WTC11 (cell line): ENCODE measurements at regions not wholly inside any gene's neighbourhood (a gene's known extent, or its start where the extent isn't known, plus 50 kb on each side); places are given as distances from the start of the nearest gene placed in this dataset.

Experiments used
- ATAC-seq: fragments of 200-7000 bp; cut with Tn5 transposase; 2 replicates; pipeline ENCODE4 v1.10.0; 2021; ENCODE audit warnings: mild to moderate bottlenecking, moderate library complexity
- CTCF ChIA-PET: fragments of 300-600 bp; sonication (Branson Sonifier 250); formaldehyde crosslinking; loops from one replicate; lab custom pipeline; 2021; ENCODE audit warnings: antibody characterized with exemption; lab: Charles Lee
- POLR2A ChIA-PET: fragments of 350-600 bp; sonication (Branson Sonifier 250); formaldehyde crosslinking; loops from one replicate; lab custom pipeline; 2021; ENCODE audit warnings: antibody characterized with exemption; lab: Charles Lee
- DNase-seq: peaks from one replicate; pipeline ENCODE4 v3.0.0; 2021; ENCODE audit warnings: low spot score
- H3K27ac Mint-ChIP-seq: 2 replicates; pipeline ENCODE4 v1.8.0; 2021; ENCODE audit warnings: mixed read lengths
- H3K27me3 Mint-ChIP-seq: 2 replicates; pipeline ENCODE4 v1.8.0; 2021; ENCODE audit warnings: low read depth, mild to moderate bottlenecking, moderate library complexity, mixed read lengths
- H3K36me3 Mint-ChIP-seq: 2 replicates; pipeline ENCODE4 v1.8.0; 2021; ENCODE audit warnings: mixed read lengths
- H3K4me1 Mint-ChIP-seq: 2 replicates; pipeline ENCODE4 v1.8.0; 2022; ENCODE audit warnings: mixed read lengths
- H3K4me3 Mint-ChIP-seq: 2 replicates; pipeline ENCODE4 v1.8.0; 2021; ENCODE audit warnings: mild to moderate bottlenecking, moderate library complexity, mixed read lengths
- H3K9me3 Mint-ChIP-seq: 2 replicates; pipeline ENCODE4 v1.8.0; 2021; ENCODE audit warnings: mixed read lengths
- CBFB ChIP-seq: sonication (generic); formaldehyde crosslinking; IDR thresholded peaks from 2 replicates; pipeline ENCODE4 v1.8.1; 2022; ENCODE audit warnings: mild to moderate bottlenecking, low read depth, missing genetic modification reagents
- ETV6 ChIP-seq: sonication (generic); formaldehyde crosslinking; IDR thresholded peaks from 2 replicates; pipeline ENCODE4 v1.8.1; 2022; ENCODE audit warnings: mild to moderate bottlenecking, missing genetic modification reagents
- FOXP4 ChIP-seq: sonication (generic); formaldehyde crosslinking; IDR thresholded peaks from 2 replicates; pipeline ENCODE4 v1.8.0; 2022; ENCODE audit warnings: mild to moderate bottlenecking, missing genetic modification reagents
- NFATC4 ChIP-seq: fragments of 250-450 bp; sonication (Bioruptor Pico); IDR thresholded peaks from 2 replicates; pipeline ENCODE4 v1.9.0; 2021; ENCODE audit warnings: mild to moderate bottlenecking
- NFYB ChIP-seq: sonication (generic); formaldehyde crosslinking; conservative IDR thresholded peaks from 2 replicates; pipeline ENCODE4 v1.8.0; 2022; ENCODE audit warnings: low read depth, missing genetic modification reagents
- OVOL2 ChIP-seq: fragments of 250-450 bp; sonication (Bioruptor Pico); IDR thresholded peaks from 2 replicates; pipeline ENCODE4 v1.9.0; 2021; ENCODE audit warnings: mild to moderate bottlenecking, borderline replicate concordance
- PREB ChIP-seq: sonication (generic); formaldehyde crosslinking; IDR thresholded peaks from 2 replicates; pipeline ENCODE4 v1.8.1; 2022; ENCODE audit warnings: mild to moderate bottlenecking, missing genetic modification reagents, moderate library complexity, borderline replicate concordance
- ZBTB21 ChIP-seq: sonication (generic); formaldehyde crosslinking; IDR thresholded peaks from 2 replicates; pipeline ENCODE4 v1.8.1; 2023; ENCODE audit warnings: mild to moderate bottlenecking, missing genetic modification reagents, borderline replicate concordance
- ZNF219 ChIP-seq: sonication (generic); formaldehyde crosslinking; IDR thresholded peaks from 2 replicates; pipeline ENCODE4 v1.8.0; 2023; ENCODE audit warnings: missing genetic modification reagents, mild to moderate bottlenecking, borderline replicate concordance
- ZNF232 ChIP-seq: sonication (generic); formaldehyde crosslinking; IDR thresholded peaks from 2 replicates; pipeline ENCODE4 v1.8.0; 2022; ENCODE audit warnings: mild to moderate bottlenecking, missing genetic modification reagents
- ZNF425 ChIP-seq: fragments of 250-450 bp; sonication (Bioruptor Pico); conservative IDR thresholded peaks from 2 replicates; pipeline ENCODE4 v1.9.0; 2021; ENCODE audit warnings: mild to moderate bottlenecking
- TF ChIP-seq, protein P1 (sequence below): sonication (generic); formaldehyde crosslinking; IDR thresholded peaks from 2 replicates; pipeline ENCODE4 v1.8.1; 2023; ENCODE audit warnings: mild to moderate bottlenecking, missing genetic modification reagents, moderate library complexity

DNA sequence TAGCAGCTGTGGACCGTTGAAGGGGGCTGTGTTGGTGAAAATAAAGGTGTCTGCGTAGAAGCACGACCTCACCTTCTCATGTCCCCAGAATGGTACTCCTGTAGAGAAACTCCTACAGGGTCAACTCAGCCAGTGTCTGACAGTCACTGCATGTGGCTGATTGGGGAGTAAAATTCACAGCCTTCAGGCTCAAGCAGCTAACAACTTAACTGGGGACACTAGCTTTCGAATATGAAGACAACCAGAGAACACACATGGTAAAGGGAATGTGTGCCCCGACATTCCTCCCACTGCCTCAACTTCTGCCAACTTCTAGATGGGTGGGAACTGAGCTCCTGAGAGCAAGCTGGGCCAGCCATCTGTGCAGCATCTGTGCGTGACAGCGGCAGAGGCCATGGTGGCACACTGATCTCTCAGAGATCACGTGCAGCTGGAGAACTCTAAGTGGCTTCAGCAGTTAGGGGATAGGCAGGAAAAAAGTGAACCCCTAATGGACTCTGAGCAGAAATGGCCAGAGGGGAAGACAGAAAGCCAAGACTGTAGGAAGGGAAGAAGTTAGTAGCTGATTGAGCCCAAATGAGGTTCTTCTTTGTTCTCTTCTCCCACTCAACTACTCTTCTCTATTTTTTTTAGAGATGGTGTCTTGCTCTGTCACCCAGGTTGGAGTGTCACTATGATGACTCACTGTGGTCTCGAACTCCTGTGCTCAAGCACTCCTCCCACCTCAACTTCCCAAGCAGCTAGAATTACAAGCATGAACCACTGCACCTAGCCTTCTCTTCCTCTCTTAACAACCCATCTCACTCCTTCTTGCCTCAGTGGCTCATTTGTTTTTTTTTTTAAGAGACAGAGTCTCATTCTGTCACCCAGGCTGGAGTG lies 280.8 kb downstream of the ZEB1 start (continued):
- no peak for TF ChIP-seq ZNF425 (CRISPR knock-in tag)
- TF ChIP-seq NFYB (CRISPR knock-in tag) = no peak
- TF ChIP-seq NFATC4 = no peak
- no peak for TF ChIP-seq CBFB (CRISPR knock-in tag)
- TF ChIP-seq OVOL2 (CRISPR knock-in tag) = no peak
- no peak for TF ChIP-seq ETV6 (CRISPR knock-in tag)
- TF ChIP-seq ZBTB21 (CRISPR knock-in tag) = no peak

GRCh38 chr10:31596765-31597164 lies 277.7 kb downstream of the ZEB1 start:
- POLR2A ChIA-PET = no interaction called here
- Mint-ChIP-seq H3K27me3 (peaks cover 5% of the 10 kb centered on the region), H3K4me1 (peaks cover 10% of the 10 kb centered on the region), H3K36me3 (no peaks in the 10 kb centered on the region), H3K27ac (no peak overlapping the region), H3K4me3 (no peak overlapping the region), H3K9me3 (peaks cover 21% of the 10 kb centered on the region)
- DNase-seq = no peak
- ATAC-seq = no peak
- CTCF ChIA-PET = no interaction called here
- TF ChIP-seq, protein P1, sequence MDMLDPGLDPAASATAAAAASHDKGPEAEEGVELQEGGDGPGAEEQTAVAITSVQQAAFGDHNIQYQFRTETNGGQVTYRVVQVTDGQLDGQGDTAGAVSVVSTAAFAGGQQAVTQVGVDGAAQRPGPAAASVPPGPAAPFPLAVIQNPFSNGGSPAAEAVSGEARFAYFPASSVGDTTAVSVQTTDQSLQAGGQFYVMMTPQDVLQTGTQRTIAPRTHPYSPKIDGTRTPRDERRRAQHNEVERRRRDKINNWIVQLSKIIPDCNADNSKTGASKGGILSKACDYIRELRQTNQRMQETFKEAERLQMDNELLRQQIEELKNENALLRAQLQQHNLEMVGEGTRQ (CRISPR knock-in tag) = no peak
- no peak for TF ChIP-seq FOXP4 (CRISPR knock-in tag)
- TF ChIP-seq ZNF219 = no peak
- TF ChIP-seq ZNF232 (CRISPR knock-in tag) = no peak
- TF ChIP-seq PREB (CRISPR knock-in tag) = no peak

DNA sequence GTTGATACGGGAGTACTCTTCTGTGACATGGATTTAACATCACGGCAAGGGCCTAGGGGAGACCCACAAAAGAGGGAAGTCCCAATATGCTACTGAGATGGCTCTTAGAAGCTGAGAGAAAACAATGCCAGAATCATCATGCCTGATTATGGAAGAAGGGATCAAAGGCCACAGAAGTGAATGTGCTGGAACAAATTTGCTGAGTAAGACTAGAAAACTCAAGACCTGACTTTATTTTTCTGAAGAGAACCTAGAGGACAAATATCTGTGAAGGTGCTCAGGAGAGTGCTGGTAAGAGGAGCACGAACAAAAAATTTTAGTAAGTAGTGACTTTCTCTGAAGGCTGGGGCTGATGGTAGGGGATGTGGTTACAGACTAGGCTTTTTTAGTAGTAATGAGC lies 277.0 kb downstream of the ZEB1 start:
- peaks cover 10% of the 10 kb centered on the region for H3K4me1 Mint-ChIP-seq
- ChIA-PET POLR2A (no interaction called here), CTCF (no interaction called here)
- H3K27ac Mint-ChIP-seq = no peak overlapping the region
- no peak for ATAC-seq
- H3K27me3 Mint-ChIP-seq = no peaks in the 10 kb centered on the region; the same call in 1 of the 2 replicates
- DNase-seq = no peak
- TF ChIP-seq ZNF425 (CRISPR knock-in tag) = no peak
- H3K4me3 Mint-ChIP-seq = no peak overlapping the region
- peaks cover 26% of the 10 kb centered on the region for H3K9me3 Mint-ChIP-seq
- no peaks in the 10 kb centered on the region for H3K36me3 Mint-ChIP-seq
